KMS-11 (cell line): ENCODE measurements at regions not wholly inside any gene's neighbourhood (a gene's known extent, or its start where the extent isn't known, plus 50 kb on each side); places are given as distances from the start of the nearest gene placed in this dataset.

Source experiments
- H2AFZ ChIP-seq: fragments of 200-600 bp; sonication (generic); 2 replicates; pipeline ENCODE4 v1.6.1; 2016; ENCODE audit warnings: antibody characterized with exemption, mixed run types, low read depth
- H3K27ac ChIP-seq: fragments of 200-600 bp; sonication (generic); 2 replicates; pipeline ENCODE4 v1.6.1; 2016; ENCODE audit warnings: mild to moderate bottlenecking, mixed run types
- H3K27me3 ChIP-seq: fragments of 200-600 bp; sonication (generic); 2 replicates; pipeline ENCODE4 v1.6.1; 2017; ENCODE audit warnings: mild to moderate bottlenecking, low read depth, mixed run types, moderate library complexity; ENCODE audit not compliant: insufficient read depth
- H3K36me3 ChIP-seq: fragments of 200-600 bp; sonication (generic); 2 replicates; pipeline ENCODE4 v1.6.1; 2017; ENCODE audit warnings: mild to moderate bottlenecking, mixed run types; ENCODE audit not compliant: insufficient read depth
- H3K4me1 ChIP-seq: fragments of 200-600 bp; sonication (generic); 2 replicates; pipeline ENCODE4 v1.6.1; 2016; ENCODE audit warnings: mild to moderate bottlenecking, low read depth, mixed run types; ENCODE audit not compliant: poor library complexity, severe bottlenecking
- H3K4me2 ChIP-seq: fragments of 200-600 bp; sonication (generic); 2 replicates; pipeline ENCODE4 v1.7.0; 2016; ENCODE audit warnings: mild to moderate bottlenecking, mixed run types
- H3K4me3 ChIP-seq: fragments of 200-600 bp; sonication (generic); IDR thresholded peaks from 2 replicates; pipeline ENCODE4 v1.6.1; 2017; ENCODE audit warnings: low read depth, low read length, mixed read lengths; ENCODE audit not compliant: insufficient read depth
- H3K79me2 ChIP-seq: fragments of 200-600 bp; sonication (generic); 2 replicates; pipeline ENCODE4 v1.6.1; 2016; ENCODE audit warnings: low read depth, mixed run types; ENCODE audit not compliant: insufficient read depth
- H3K9ac ChIP-seq: fragments of 200-600 bp; sonication (generic); 2 replicates; pipeline ENCODE4 v1.6.1; 2016; ENCODE audit warnings: mild to moderate bottlenecking, mixed run types
- H4K20me1 ChIP-seq: fragments of 200-600 bp; sonication (generic); 2 replicates; pipeline ENCODE4 v1.6.1; 2016; ENCODE audit warnings: mild to moderate bottlenecking, mixed run types; ENCODE audit not compliant: insufficient read depth
- TF ChIP-seq, protein P1 (sequence below): fragments of 200-600 bp; sonication (generic); conservative IDR thresholded peaks from 2 replicates; pipeline ENCODE4 v1.6.1; 2017; ENCODE audit warnings: low read depth, mild to moderate bottlenecking, antibody characterized with exemption, low read length, moderate library complexity, mixed read lengths

DNA sequence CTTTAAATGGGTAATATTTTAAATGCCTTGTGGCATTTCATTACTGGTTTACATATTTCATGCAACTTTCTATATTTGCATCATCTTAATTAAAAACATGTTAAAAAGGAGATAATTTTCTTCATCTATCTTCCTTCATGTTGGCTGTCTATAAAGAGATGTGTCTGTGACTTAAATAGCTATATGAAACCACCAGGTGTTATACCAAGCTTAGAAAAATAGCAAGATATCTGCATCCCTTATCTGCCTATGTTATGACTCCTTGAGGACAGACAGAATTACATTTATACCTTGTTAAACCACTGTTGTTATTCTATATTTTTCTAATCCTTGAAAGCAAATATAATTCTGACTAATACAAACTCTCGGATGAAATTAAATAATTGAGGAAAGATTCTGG, 763.8 kb upstream of the GALNTL6 start:
- Histone ChIP-seq H2AFZ (no peak overlapping the region), H3K9ac (no peak overlapping the region), H3K36me3 (no peaks in the 10 kb centered on the region; the same call in 1 of the 2 replicates), H3K4me1 (no peaks in the 10 kb centered on the region), H3K4me3 (no peak overlapping the region), H3K27ac (no peak overlapping the region), H3K27me3 (no peaks in the 10 kb centered on the region), H3K79me2 (no peaks in the 10 kb centered on the region), H3K4me2 (no peak overlapping the region), H4K20me1 (no peaks in the 10 kb centered on the region)
- TF ChIP-seq, protein P1, sequence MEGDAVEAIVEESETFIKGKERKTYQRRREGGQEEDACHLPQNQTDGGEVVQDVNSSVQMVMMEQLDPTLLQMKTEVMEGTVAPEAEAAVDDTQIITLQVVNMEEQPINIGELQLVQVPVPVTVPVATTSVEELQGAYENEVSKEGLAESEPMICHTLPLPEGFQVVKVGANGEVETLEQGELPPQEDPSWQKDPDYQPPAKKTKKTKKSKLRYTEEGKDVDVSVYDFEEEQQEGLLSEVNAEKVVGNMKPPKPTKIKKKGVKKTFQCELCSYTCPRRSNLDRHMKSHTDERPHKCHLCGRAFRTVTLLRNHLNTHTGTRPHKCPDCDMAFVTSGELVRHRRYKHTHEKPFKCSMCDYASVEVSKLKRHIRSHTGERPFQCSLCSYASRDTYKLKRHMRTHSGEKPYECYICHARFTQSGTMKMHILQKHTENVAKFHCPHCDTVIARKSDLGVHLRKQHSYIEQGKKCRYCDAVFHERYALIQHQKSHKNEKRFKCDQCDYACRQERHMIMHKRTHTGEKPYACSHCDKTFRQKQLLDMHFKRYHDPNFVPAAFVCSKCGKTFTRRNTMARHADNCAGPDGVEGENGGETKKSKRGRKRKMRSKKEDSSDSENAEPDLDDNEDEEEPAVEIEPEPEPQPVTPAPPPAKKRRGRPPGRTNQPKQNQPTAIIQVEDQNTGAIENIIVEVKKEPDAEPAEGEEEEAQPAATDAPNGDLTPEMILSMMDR: no peak

DNA sequence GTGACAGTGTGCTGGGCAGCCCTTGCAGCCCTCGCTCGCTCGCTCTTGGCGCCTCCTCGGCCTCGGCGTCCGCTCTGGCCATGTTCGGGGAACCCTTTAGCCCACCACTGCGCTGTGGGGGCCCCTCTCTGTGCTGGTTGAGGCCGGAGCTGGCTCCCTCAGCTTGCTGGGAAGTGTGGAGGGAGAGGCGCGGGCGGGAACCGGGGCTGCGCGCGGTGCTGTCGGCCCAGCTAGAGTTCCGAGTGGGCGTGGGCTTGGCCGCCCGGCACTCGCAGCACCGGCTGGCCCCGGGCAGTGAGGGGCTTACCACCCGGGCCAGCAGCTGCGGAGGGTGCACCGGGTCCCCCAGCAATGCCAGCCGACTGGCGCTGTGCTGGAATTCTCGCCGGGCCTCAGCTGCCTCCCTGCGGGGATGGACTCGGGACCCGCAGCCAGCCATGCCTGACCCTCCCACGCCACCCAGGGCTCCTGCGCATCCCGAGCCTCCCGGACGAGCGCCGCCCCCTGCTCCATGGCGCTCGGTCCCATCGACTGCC, 770.1 kb upstream of the GALNTL6 start:
- no peak overlapping the region for H3K9ac ChIP-seq
- no peak overlapping the region for H3K4me2 ChIP-seq
- no peaks in the 10 kb centered on the region for H4K20me1 ChIP-seq
- no peaks in the 10 kb centered on the region for H3K4me1 ChIP-seq
- no peak overlapping the region for H3K27ac ChIP-seq
- H3K4me3 ChIP-seq: no peak overlapping the region
- H3K27me3 ChIP-seq: no peaks in the 10 kb centered on the region
- no peaks in the 10 kb centered on the region for H3K79me2 ChIP-seq
- no peaks in the 10 kb centered on the region; the same call in 1 of the 2 replicates for H3K36me3 ChIP-seq
- TF ChIP-seq, protein P1: no peak
- no peak overlapping the region for H2AFZ ChIP-seq

DNA sequence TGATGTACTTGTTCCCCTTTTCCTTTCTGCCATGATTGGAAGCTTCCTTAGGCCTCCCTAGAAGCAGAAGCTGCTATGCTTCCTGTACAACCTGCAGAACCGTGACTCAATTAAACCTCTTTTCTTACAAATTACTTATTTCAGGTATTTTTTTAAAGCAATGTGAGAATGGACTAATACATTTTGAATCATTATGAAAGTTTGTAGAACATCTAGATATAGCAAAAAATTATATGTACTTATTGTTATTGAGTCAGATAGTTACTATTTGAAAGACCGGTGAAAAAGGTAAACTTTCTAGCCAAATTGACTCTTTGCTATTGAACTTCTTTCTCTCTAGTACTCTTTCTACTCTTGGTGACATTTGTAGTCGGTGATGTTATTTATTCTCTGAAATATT, 777.3 kb upstream of the GALNTL6 start:
- no peak overlapping the region for H2AFZ ChIP-seq
- no peaks in the 10 kb centered on the region for H4K20me1 ChIP-seq
- TF ChIP-seq, protein P1: no peak
- no peaks in the 10 kb centered on the region for H3K79me2 ChIP-seq
- H3K4me3 ChIP-seq: no peak overlapping the region
- H3K4me2 ChIP-seq: no peak overlapping the region
- no peak overlapping the region for H3K9ac ChIP-seq
- H3K36me3 ChIP-seq: no peaks in the 10 kb centered on the region
- H3K4me1 ChIP-seq: no peaks in the 10 kb centered on the region
- H3K27ac ChIP-seq: no peak overlapping the region
- no peaks in the 10 kb centered on the region for H3K27me3 ChIP-seq

DNA sequence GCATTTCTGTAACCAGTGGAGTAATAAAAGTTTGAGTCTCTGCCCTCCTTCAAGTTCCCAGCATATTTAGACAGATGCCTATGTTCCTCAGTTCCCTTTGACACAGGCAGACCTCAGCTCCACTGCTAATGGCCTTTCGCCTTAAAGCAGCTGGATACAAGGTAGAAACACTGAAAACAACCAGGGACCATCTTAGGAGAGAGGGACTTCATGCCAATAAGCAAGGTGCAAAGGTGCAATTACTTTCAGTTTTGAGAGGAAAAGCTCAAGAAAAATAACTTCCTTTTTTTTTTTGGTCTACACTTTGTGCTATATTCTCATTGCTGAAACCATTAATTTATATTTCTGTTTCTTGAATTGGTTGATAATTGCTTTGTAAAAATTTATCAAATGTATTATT, 781.9 kb upstream of the GALNTL6 start:
- H3K4me1 ChIP-seq: no peaks in the 10 kb centered on the region
- no peaks in the 10 kb centered on the region for H3K79me2 ChIP-seq
- TF ChIP-seq, protein P1: no peak
- no peak overlapping the region for H3K27ac ChIP-seq
- no peak overlapping the region for H3K4me3 ChIP-seq
- no peaks in the 10 kb centered on the region for H4K20me1 ChIP-seq
- no peak overlapping the region for H3K4me2 ChIP-seq
- no peak overlapping the region for H2AFZ ChIP-seq
- no peaks in the 10 kb centered on the region for H3K36me3 ChIP-seq
- H3K9ac ChIP-seq: no peak overlapping the region
- no peaks in the 10 kb centered on the region for H3K27me3 ChIP-seq

DNA sequence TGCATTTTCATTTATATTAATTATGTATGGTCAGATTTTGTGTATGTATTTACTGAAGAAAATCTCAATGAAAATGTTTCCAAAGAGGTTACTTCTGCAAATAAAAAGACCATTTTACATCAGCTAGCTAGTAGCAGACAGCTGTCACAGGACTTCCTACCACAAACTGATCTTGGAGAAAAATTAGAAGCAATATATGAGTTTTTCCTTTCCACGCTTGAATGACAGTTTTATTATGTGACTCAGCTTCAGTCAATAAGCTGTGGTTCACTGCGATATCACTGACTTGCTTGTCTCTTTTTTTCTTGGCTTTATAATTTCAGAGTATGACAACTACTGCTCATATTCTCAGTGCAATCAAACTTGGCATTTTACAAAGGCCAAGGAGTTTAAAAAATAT, 787.4 kb upstream of the GALNTL6 start:
- Histone ChIP-seq H3K4me2 (no peak overlapping the region), H3K9ac (no peak overlapping the region), H4K20me1 (no peaks in the 10 kb centered on the region), H3K79me2 (no peaks in the 10 kb centered on the region), H3K4me1 (no peaks in the 10 kb centered on the region), H3K4me3 (no peak overlapping the region), H3K27ac (no peak overlapping the region), H3K36me3 (no peaks in the 10 kb centered on the region), H2AFZ (no peak overlapping the region), H3K27me3 (no peaks in the 10 kb centered on the region)
- TF ChIP-seq, protein P1: no peak
